Right lobe of liver (tissue), 6 donors: ENCODE measurements at regions not wholly inside any gene's neighbourhood (a gene's known extent, or its start where the extent isn't known, plus 50 kb on each side); places are given as distances from the start of the nearest gene placed in this dataset.

Experiments used
- ATAC-seq, 4 donors: fragments of 200-7000 bp; cut with Tn5 transposase; one replicate each; pipeline ENCODE4 v1.9.1; 2020; ENCODE audit warnings: mild to moderate bottlenecking in 4 of 4, moderate library complexity in 4 of 4
- DNase-seq, 3 donors: peaks; one replicate each; pipeline ENCODE4 v3.0.0-alpha.2; 2020
- H3K27ac ChIP-seq, 3 donors: fragments of 200-600 bp; one replicate each; pipeline ENCODE4 v1.8.0; 2022
- H3K27me3 ChIP-seq, 2 donors: fragments of 200-600 bp; one replicate each; pipeline ENCODE4 v1.8.0; 2022
- H3K36me3 ChIP-seq, 4 donors: fragments of 200-600 bp; sonication (generic) in 1 of 4; one replicate each; pipeline versions ENCODE4 v1.5.1 to v1.8.0; 2017 to 2022; ENCODE audit warnings: control low read depth in 1 of 4
- H3K4me1 ChIP-seq, 4 donors: fragments of 200-600 bp; sonication (generic) in 1 of 4; one replicate each; pipeline versions ENCODE4 v1.5.1 to v1.8.0; 2017 to 2022; ENCODE audit warnings: control low read depth in 1 of 4
- H3K4me3 ChIP-seq, 3 donors: fragments of 200-600 bp; one replicate each; pipeline ENCODE4 v1.8.0; 2022
- H3K9me3 ChIP-seq, 4 donors: fragments of 200-600 bp; sonication (generic) in 1 of 4; one replicate each; pipeline versions ENCODE4 v1.5.1 to v1.8.0; 2017 to 2022; ENCODE audit warnings: control low read depth in 1 of 4
- CTCF ChIP-seq, 4 donors: fragments of 200-600 bp in 3 of 4; fragments of 450-650 bp in 1 of 4; IDR thresholded peaks; one replicate each; pipeline versions ENCODE4 v1.5.1 to v1.8.0; 2016 to 2022; ENCODE audit warnings: antibody characterized with exemption in 4 of 4, mild to moderate bottlenecking in 2 of 4
- POLR2A ChIP-seq: fragments of 450-650 bp; IDR thresholded peaks from one replicate; pipeline ENCODE4 v1.6.1; 2017; ENCODE audit warnings: antibody characterized with exemption, mild to moderate bottlenecking
- WGBS: methylation state at CpG from one replicate; pipeline ENCODE4 v1.1.6; 2018; ENCODE audit warnings: low coverage, low lambda C conversion rate; ENCODE audit not compliant: insufficient coverage; ENCODE audit errors: missing lambda C conversion rate; 5-methylcytosine and 5-hydroxymethylcytosine counted together
- intact Hi-C, 2 donors: fragments of 100-400 bp; cut with DNase I; formaldehyde crosslinking; loops; one replicate each; pipeline versions ENCODE4 v1.11.2 to v1.14.1; 2022
- donor health status: DM: no; HTN: yes; CAD: no.
- donor health status: DM: no; HTN: no; CAD: no.
- donor health status: DM: no; HTN: no; CAD: no.
- donor health status: DM: no; HTN: yes; CAD: no.
- donor health status: DM: no; HTN: yes; CAD: no.

GRCh38 chr11:35868491-35868890 lies 75.4 kb upstream of the LDLRAD3 start:
- no peak overlapping the region for H3K27ac ChIP-seq
- H3K4me1 ChIP-seq: no peaks in the 10 kb centered on the region
- H3K4me3 ChIP-seq: no peak overlapping the region
- 73% methylated on average over 2 of the region's 2 CpGs for WGBS
- TF ChIP-seq POLR2A: no peak
- TF ChIP-seq CTCF (IDR thresholded peaks at IDR 0.05): no peak
- intact Hi-C loops: no loop called here
- H3K36me3 ChIP-seq: no peaks in the 10 kb centered on the region
- peaks cover 0 to 5% (median 0%) of the 10 kb centered on the region in 4 donors for H3K9me3 ChIP-seq
- ATAC-seq (no peak), DNase-seq (no peak)
- H3K27me3 ChIP-seq: no peaks in the 10 kb centered on the region

- Histone ChIP-seq H3K36me3 (no peaks in the 10 kb centered on the region), H3K27me3 (no peaks in the 10 kb centered on the region), H3K4me1 (no peaks in the 10 kb centered on the region), H3K9me3 (peaks cover 0 to 2% (median 0%) of the 10 kb centered on the region in 4 donors), H3K27ac (no peak overlapping the region), H3K4me3 (no peak overlapping the region)
- ATAC-seq: no peak
- no peak for TF ChIP-seq POLR2A
- TF ChIP-seq CTCF (IDR thresholded peaks at IDR 0.05): no peak
- intact Hi-C loops: no loop called here
- DNase-seq: no peak
- 53% methylated on average over 3 of the region's 3 CpGs for WGBS
Measured at GRCh38 chr11:35873721-35874120, 70.1 kb upstream of the LDLRAD3 start.

GRCh38 chr11:35874751-35875450 lies 69.0 kb upstream of the LDLRAD3 start:
- no peak for TF ChIP-seq POLR2A
- no peak for TF ChIP-seq CTCF (IDR thresholded peaks at IDR 0.05)
- Histone ChIP-seq H3K27ac (no peak overlapping the region), H3K9me3 (no peaks in the 10 kb centered on the region), H3K36me3 (no peaks in the 10 kb centered on the region), H3K4me3 (no peak overlapping the region), H3K4me1 (no peaks in the 10 kb centered on the region), H3K27me3 (no peaks in the 10 kb centered on the region)
- no peak for DNase-seq
- intact Hi-C loops: no loop called here
- WGBS: 64% methylated on average over 7 of the region's 7 CpGs
- no peak for ATAC-seq

GRCh38 chr11:35875466-35875865 lies 68.4 kb upstream of the LDLRAD3 start:
- H3K9me3 ChIP-seq: no peaks in the 10 kb centered on the region
- no peak overlapping the region for H3K4me3 ChIP-seq
- intact Hi-C loops: no loop called here
- H3K36me3 ChIP-seq: no peaks in the 10 kb centered on the region
- TF ChIP-seq CTCF (IDR thresholded peaks at IDR 0.05) (no peak), POLR2A (no peak)
- H3K4me1 ChIP-seq: no peaks in the 10 kb centered on the region
- ATAC-seq (no peak), DNase-seq (no peak)
- WGBS: 89% methylated on average over 3 of the region's 3 CpGs
- H3K27ac ChIP-seq: no peak overlapping the region
- H3K27me3 ChIP-seq: no peaks in the 10 kb centered on the region
